ENCODE measurements at regions not wholly inside any gene's neighbourhood (a gene's known extent, or its start where the extent isn't known, plus 50 kb on each side); places are given as distances from the start of the nearest gene placed in this dataset.

DNA sequence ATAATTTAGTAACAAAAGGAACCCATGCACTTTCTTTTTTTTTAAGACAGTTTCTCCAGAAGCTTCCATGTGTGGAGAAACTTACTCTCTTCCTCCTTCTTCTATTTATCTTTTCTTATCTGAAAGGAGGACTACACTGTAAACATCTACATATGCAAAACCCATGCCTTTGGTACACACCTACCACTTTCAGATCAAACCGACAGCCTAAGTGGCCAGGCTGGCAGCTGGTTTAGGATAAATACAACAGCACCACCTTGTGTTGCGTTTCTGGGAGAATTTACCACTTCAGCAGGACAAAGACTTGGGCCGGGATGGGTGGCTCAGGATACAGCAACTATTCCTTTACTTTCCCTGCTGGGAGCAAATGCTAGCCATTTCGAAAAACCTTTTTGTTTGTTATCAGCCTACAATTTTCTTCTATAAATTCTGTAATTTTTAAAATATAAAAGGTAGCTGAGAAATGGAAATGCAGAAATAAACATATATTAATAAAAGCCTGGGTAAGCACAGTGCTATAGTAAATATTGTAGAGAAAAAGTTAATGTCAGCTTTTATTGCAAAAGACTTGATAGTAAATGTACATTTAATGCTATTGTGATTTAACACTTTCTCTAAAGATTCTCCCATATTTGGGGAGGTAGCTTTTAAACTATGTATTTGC, 94.0 kb upstream of the RFC3 start:
- DNase-seq: peak; percentile 77 to 85 (median 84)

DNA sequence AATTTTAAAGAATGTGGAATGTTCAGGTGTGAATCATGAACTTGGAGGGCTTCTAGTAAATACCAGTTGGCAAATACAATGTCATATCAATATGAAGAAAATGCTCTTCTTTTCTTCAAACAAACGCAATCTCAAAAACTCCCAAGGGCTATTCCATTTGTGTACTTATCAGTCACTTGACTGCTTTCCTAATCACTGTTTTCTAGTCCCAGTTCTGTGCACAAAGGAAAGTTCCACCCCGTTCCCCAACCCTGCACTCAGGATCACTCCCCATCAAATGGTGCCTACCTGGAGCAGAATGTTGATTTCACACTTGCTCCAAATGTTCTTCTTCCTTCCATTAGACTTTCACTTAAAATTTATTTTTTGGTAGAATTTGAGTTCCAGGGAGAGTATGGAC, 92.6 kb upstream of the RFC3 start:
- no peak for DNase-seq

DNA sequence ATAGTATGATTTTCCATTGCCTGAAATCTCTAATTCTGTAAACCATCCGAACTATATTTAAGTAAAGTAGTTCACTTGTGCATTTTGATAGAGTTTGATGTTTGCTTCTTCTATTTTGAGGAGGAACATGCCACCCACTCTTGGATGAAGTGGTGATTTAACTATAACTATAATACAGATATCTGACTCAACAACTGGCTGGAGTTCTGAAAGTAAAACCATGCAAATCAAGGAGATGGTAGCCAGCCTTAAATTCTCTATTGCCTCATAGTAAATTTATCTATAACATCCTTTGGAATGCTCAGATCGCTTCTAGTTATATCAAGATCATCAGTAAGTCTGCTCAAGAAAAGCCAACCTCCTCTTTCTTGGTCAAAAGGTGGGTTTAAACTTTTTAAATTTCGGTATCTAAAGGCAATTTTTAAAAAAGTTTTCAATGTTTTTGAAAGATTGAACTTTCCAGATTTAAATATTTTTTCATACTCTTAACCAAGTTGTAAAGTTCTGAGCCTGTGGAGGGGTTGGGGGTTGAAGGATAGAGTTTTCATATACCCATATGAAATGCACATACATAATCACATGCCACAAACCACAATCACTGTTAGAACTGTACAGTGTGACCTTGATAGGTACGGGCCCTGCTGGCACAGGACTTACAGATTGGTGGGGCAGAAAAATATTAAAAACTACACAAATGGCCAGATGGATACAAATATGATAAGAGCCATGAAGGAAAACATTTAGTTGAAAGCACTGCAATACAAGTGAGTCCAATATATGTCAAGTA, 90.5 kb upstream of the RFC3 start:
- peak; percentile 49 to 77 (median 63) for DNase-seq

GRCh38 chr13:33728271-33729037, 89.5 kb upstream of the RFC3 start:
- DNase-seq: peak; percentile 30 to 66 (median 65)

GRCh38 chr13:33730147-33730546, 87.8 kb upstream of the RFC3 start:
- DNase-seq: peak; percentile 41 to 52 (median 51)

DNA sequence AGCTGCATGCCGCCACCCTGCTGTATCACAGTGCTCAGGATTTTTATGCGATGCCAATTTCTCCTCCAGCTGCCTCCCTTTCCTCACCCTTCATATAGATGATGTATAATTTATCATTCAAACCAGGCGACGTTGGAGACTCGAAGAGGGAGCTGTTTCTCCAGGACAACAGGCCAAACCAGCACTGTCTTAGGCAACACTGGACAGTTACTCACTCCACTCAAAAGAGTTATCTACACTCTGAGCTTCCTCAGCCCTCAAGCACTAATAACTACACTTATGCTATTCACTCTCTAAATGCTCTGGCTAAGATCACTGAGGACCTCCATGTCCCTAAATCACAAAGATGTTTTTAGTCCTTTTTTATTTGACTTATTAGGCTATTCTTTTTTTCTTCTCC, 87.3 kb upstream of the RFC3 start:
- peak; percentile 13 to 46 (median 43) for DNase-seq

DNA sequence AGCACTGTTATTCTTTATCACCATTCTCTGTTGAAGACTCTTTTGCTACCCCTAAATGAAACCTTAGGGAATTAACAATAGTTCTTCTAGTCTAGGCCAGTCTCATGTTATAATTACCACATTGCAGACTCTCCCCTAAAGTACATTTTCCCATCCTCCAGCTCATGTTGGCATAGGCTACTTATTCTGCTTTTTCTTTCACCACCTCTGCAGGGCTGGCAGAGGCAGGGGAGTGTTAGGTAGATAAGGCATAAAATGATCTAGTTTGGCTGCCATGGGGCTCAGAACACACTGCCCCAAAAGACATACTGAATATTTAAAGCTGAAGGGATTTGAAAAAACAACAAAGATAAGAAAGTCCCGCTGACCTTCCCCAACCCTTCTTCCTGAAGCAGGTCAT, 82.7 kb upstream of the RFC3 start:
- no peak for DNase-seq

DNA sequence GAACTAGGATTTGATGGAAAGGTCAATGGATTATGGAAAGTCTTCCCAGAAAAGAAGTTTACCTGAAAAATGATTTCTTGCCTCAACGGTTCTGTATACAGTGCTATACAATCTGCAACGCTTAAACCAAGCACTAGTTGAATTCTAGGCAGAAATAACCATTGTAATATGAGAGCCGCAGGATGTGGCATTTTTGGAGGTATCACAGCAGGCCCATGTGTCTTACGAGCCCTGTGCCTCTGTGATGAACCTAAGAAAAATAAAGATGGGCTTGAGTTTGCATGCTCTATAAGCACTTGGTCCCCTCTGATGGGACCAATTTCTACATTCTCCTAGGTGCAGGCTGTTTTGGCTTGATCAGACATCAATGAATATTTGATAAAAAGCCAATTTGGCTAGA, 78.7 kb upstream of the RFC3 start:
- no peak for DNase-seq

DNA sequence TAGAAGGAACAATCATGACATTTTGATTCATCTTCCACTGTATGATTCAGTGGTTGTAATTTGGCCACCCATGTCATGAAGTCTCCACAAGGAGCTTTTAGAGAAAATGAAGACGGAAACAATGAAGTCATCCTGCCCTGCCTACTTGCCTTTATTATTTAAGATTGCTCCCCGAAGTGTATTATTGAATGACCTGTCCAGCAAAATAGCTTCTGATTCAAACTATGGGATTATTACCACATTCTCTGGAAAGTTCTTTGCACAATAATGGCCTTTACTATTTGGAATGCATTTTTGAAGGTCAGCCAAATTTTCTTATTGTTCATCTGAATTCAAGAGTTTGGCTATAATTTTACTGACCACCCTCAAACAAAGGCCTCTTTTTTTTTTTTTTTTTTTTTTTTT, 77.8 kb upstream of the RFC3 start:
- DNase-seq: peak; percentile 37 to 80 (median 67)

DNA sequence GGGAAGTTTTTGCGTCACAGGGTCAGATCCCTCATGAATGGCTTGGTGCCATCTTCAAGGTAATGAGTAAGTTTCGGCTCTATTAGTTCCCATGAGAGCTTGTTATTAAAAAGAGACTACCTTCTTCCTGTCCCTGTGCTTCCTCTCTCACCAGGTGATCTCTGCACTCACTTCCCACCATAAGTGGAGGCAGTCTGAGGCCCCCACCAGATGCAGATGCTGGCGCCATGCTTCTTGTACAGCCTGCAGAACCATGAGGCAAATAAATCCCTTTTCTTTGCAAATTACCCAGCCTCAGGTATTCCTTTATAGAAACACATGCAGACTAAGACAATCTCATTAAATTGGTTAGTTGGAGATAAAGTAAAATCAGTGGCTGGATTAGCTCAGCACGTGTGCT, 75.6 kb upstream of the RFC3 start:
- no peak for DNase-seq

GRCh38 chr13:33743438-33744368, 74.2 kb upstream of the RFC3 start:
- DNase-seq: peak; percentile 13 to 42 (median 21)

DNA sequence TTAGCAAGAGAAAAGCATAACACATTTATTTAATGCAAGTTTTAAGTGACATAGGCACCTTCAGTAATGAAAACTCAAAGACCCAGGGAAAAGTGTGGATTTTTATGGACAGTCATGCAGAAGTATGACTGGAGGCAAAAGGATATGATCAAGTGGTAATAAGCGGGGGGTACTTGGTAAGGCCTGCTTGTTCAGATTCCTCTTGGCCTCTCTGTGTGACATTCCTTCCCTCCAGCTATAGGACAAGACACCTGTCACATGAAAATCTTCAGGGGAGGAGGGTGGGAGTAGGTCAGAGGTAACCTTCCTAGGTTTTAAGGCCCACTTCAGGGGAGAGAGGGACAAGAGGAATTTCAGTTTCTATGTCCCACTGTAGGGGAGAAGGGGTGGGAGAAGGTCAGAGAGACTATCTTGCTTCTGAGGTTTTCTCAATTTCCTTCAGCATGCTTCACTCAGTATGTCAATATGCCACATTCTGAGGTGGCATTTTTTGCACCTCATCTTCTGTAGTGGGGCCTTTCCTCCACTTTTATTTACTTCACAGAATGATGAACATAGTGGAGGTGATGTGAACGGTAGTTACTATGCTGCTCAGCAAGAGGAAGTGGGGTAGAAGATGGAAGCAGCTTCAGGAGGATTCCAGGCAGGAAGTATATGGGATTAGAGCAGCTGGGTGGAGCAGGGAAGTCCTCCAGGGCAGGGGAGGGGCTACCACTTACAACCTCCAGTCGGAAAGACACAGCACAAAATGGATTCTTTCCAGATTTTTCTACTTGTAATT, 73.2 kb upstream of the RFC3 start:
- DNase-seq: no peak

GRCh38 chr13:33745370-33746324, 72.3 kb upstream of the RFC3 start:
- no peak for DNase-seq

- no peak for DNase-seq
These were observed 71.1 kb upstream of the RFC3 start for GRCh38 chr13:33746867-33747266.

- no peak for DNase-seq
These were observed 66.8 kb upstream of the RFC3 start for GRCh38 chr13:33751151-33751550.

DNA sequence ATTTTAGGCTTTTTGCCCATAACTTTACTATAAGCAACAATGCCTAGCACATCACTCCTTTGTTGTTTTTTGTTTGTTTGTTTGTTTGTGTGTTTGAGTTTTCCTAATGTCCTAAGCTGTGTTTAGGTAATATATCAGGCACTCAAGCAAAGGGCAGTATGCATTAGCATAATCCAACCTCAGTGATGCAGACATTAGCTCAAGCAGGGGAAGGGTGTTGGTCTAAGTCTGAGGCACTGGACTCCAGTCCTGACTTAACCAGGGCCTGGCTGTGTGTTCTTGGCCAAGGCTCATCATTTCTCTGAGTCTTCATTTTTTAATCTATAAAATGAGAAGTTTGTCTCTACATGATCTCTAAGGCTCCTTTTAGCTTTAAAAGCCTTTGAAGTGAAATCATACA, 65.9 kb upstream of the RFC3 start:
- DNase-seq: no peak

DNA sequence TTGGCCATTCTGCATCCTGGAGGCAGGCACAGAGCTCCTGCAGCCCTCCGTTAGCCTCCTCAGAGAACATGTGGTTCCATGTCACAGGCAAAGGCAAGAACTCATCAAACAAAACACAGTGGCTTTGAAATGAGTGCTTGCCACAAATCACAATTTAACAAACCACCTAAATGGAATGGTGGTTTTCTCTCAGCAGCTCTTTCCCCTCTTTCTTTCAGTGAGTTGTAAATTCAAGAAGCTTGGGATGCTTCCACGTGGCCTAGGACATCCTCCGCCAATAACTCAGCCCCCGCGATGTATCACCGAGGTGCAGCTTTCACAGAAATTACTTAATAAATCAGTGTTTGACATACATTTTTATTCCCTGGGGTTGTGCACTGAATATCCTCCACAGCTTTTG, 65.4 kb upstream of the RFC3 start:
- DNase-seq: no peak

GRCh38 chr13:33756929-33757328, 61.0 kb upstream of the RFC3 start:
- no peak for DNase-seq

DNA sequence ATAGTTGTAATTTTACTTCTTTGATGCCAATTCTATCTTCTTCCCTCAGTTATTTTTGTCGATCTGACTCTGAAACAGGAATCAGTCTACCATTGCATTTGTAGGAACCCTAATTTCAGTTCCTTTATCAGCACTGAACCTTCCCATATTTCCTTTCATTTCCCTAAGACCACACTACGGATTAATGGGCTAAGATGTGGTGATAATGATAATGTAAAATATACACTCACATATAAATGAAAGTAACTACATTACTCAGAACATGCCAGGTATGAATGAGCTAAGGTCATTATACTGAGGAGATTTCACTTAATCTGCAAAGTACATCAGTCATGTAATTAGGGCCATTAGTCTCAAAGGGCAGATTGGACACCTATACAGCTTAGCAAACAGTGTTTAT, 60.2 kb upstream of the RFC3 start:
- DNase-seq: peak in 2 of 3 donors; percentile 40 to 57

DNA sequence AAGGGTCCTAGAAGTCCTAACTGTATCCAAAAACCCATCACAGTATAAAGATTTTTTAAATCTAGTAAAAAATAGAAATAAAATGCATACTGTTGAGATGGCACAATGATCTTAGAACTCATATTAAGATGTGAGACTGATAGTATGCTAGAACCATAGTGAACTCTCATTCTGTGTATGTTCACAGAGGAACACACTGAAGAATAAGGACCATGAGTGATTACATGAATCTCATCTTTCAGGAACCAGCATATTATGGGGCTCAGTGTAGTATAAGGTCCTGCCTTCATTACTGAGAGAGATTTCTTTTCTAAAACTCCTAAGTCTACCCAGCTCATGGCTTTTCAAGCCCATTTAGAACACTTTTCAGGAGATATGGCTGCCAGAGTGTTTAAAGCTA, 59.8 kb upstream of the RFC3 start:
- DNase-seq: no peak

DNA sequence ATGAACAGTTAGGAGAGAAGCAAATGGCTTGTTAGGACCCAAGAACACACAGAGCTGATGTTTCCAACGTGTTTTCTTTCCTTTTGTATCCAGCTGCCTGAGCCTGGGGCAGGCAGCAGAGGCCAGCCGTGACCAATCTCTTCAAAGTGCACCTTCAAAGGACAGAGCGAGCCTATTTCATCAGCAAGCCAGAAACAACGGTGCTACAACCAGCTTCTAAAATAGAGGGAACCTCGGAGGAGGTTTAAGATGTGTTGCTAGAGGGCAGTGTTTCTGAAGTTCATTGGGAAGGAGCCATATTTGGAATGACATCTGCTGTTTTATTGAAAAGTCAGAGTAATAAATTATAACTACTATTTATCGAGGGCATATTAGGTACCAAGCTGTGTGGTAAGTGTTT, 56.2 kb upstream of the RFC3 start:
- DNase-seq: no peak
